Adipocyte (in vitro differentiated cells): ENCODE measurements at regions not wholly inside any gene's neighbourhood (a gene's known extent, or its start where the extent isn't known, plus 50 kb on each side); places are given as distances from the start of the nearest gene placed in this dataset.
A peak's percentile ranks its signal among the peaks of the same experiment; 100 is the strongest.

ENCODE experiments used
- DNase-seq: peaks from one replicate; pipeline ENCODE4 v3.0.0-alpha.2; 2015; ENCODE audit warnings: low read depth
- H3K27me3 ChIP-seq: replicated peaks from 2 replicates; pipeline ENCODE4 v1.7.0; 2013; ENCODE audit warnings: mild to moderate bottlenecking, low read length, moderate library complexity; ENCODE audit not compliant: control insufficient read depth, insufficient read depth
- H3K36me3 ChIP-seq: 2 replicates; pipeline ENCODE4 v1.7.0; 2013; ENCODE audit warnings: low read length, mild to moderate bottlenecking, moderate library complexity; ENCODE audit not compliant: control insufficient read depth, insufficient read depth, severe bottlenecking
- H3K4me1 ChIP-seq: 2 replicates; pipeline ENCODE4 v1.7.0; 2013; ENCODE audit warnings: mild to moderate bottlenecking, low read length, moderate library complexity; ENCODE audit not compliant: control insufficient read depth, insufficient read depth
- H3K4me3 ChIP-seq: 2 replicates; pipeline ENCODE4 v1.7.0; 2013; ENCODE audit warnings: mild to moderate bottlenecking, low read length, moderate library complexity
- H3K9ac ChIP-seq: 2 replicates; pipeline ENCODE4 v1.7.0; 2013; ENCODE audit warnings: mild to moderate bottlenecking, low read length, moderate library complexity
- H3K9me3 ChIP-seq: 2 replicates; pipeline ENCODE4 v1.7.0; 2013; ENCODE audit warnings: mild to moderate bottlenecking, low read length, moderate library complexity; ENCODE audit not compliant: control insufficient read depth

DNA sequence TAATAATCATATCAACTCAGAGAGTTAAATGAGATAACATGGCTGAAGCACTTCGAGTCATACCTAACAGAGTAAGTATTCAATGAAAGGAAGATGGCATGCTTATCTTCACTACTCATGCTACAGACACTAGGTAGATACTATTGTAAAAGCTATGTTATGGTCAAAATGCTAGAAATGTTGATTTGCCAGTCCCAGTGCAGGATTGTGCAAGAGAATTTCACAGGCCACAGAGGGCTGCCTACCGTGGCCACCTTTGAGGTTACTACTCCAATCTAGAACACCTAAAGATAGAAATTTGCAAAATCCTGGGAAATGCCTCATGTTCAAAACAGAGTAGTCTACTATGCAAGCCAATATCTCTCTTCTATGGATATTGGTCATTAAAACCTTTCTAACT lies 75.3 kb upstream of the PLEKHG7 start:
- H3K9me3 ChIP-seq = no peaks in the 10 kb centered on the region
- no peak overlapping the region for H3K4me3 ChIP-seq
- H3K9ac ChIP-seq = no peak overlapping the region
- no peak for DNase-seq
- peaks cover 12% of the 10 kb centered on the region for H3K4me1 ChIP-seq
- H3K27me3 ChIP-seq = no peaks in the 10 kb centered on the region
- H3K36me3 ChIP-seq = no peaks in the 10 kb centered on the region

DNA sequence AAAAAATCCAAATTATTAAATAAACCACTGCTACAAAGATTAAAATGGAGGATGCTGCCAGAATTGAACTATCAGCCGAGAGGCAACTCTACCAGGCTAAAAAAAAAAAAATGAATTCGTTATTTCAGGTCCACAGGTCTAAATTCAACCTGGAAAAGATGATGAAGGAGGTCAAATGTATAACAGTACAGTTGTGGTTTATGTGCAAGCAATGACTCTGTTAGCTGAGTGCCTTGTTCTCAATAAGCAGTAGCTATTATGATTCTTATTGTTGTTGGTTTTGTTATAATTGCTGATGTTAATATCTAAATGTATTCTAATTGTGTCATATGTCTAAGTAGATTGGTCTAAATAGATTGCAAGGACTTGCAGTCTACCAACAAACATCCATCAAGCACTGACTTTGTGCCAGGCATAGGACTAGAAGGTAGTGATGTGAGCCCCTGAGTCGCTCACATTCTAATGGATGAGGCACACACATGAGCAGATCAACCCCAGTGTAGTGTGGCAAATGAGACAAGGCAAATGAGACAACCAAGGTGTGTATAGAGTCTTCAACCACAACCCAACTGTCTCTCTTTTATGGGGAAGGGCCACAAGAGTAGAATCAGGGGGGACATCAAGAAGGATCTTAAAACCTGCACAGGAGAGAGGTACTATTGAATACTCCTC lies 77.0 kb upstream of the PLEKHG7 start:
- no peaks in the 10 kb centered on the region for H3K27me3 ChIP-seq
- no peak overlapping the region for H3K9ac ChIP-seq
- peaks cover 12% of the 10 kb centered on the region for H3K4me1 ChIP-seq
- no peak overlapping the region for H3K4me3 ChIP-seq
- H3K9me3 ChIP-seq = no peaks in the 10 kb centered on the region
- DNase-seq = no peak
- H3K36me3 ChIP-seq = no peaks in the 10 kb centered on the region

DNA sequence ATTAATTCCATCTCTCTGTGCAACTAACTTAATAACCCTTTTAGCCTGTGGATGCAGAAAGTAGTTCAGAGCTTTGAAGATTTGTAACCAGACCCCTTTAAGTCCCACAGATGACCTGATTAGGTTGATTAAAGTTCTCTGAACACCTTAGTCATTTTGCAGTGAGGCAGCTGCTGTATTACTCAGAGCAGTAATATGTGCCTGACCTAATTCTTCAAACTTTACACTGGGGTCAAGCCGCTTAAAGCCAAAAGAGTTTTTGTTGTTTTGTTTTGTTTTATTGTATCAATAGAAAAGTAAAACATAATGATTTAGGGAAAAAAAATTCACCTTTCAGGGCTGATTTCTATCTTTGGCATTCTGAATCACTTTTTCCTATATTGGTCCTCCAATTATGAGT lies 78.6 kb upstream of the PLEKHG7 start:
- Histone ChIP-seq H3K4me1 (peaks cover 10% of the 10 kb centered on the region), H3K4me3 (no peak overlapping the region), H3K27me3 (no peaks in the 10 kb centered on the region), H3K36me3 (no peaks in the 10 kb centered on the region), H3K9me3 (no peaks in the 10 kb centered on the region), H3K9ac (no peak overlapping the region)
- DNase-seq = peak; percentile 39

GRCh38 chr12:92623386-92623785 lies 79.4 kb upstream of the PLEKHG7 start:
- Histone ChIP-seq H3K4me1 (peaks cover 10% of the 10 kb centered on the region), H3K9ac (no peak overlapping the region), H3K27me3 (no peaks in the 10 kb centered on the region), H3K36me3 (no peaks in the 10 kb centered on the region), H3K4me3 (no peak overlapping the region), H3K9me3 (no peaks in the 10 kb centered on the region)
- no peak for DNase-seq

GRCh38 chr12:92621833-92622232 lies 81.0 kb upstream of the PLEKHG7 start:
- peak; percentile 20 for DNase-seq
- Histone ChIP-seq H3K4me3 (no peak overlapping the region), H3K36me3 (no peaks in the 10 kb centered on the region), H3K9me3 (no peaks in the 10 kb centered on the region), H3K4me1 (peaks cover 10% of the 10 kb centered on the region), H3K27me3 (no peaks in the 10 kb centered on the region), H3K9ac (no peak overlapping the region)

DNA sequence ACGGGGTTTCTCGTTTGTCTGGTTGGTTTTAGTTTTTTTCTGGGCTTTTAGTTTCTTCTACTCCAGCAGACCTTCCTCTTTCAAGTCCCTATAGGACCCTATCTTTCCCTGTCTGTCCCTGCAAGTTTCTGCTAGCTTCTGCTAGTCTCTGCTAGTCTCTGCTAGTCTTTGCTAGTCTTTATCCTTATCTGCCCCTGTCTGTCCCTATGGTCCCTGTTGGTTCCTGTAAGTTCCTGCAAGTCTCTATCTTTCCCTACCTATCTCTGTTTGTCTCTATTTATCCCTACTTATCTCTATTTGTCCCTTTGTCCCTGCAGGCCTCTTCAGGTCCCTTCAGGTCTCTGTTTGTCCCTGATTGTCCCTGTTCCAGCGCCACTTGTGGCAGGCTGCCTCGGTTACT lies 81.5 kb upstream of the PLEKHG7 start:
- H3K9ac ChIP-seq = no peak overlapping the region
- no peak for DNase-seq

DNA sequence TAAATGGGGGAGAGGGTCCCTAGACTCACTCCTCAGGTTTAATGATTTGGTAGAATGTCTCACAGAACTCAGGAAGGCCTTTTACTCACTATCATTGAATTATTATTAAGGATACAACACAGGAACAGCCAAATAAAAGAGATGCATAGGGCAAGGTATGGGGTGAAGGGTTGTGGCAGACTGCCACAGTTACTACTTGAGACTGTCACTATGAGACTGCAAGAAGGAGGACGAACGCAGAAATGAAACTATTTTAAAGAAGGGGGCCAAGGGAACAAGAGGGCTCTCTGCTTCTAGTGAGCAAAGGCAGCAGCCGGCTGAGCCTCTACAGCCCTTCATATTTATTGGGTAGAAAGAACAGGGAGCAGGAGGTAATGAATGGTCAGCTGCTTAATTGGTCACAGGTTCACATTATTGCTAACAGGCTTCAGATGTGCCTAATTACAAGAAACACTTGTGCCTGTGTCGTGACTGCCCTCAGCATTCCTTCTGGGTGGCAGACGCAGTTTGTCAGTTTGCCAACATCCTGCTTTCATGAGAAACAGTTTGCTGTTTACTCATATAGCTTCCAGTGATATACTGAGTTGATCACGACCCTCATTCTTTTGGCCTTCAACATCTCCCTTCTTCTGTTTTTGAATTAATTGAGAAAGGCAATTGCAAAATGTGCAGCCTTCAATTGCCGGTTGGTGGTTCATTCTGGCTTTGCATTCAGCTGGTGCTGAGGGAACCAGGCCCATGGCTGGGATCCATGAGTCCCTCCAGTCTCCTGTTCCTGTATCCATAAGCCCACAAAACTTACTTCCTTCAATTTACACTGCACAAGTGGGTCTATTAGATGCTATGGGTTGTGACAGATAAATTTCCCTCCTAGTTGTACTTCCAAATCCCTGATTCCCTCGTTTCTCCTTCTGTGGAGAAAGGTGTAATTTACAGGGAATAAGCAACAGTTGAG lies 82.8 kb upstream of the PLEKHG7 start:
- no peak overlapping the region for H3K4me3 ChIP-seq
- no peak overlapping the region for H3K9ac ChIP-seq
- peak; percentile 31 for DNase-seq
- H3K4me1 ChIP-seq = peaks cover 16% of the 10 kb centered on the region
- no peaks in the 10 kb centered on the region for H3K36me3 ChIP-seq
- no peaks in the 10 kb centered on the region for H3K27me3 ChIP-seq
- no peaks in the 10 kb centered on the region for H3K9me3 ChIP-seq

More for the DNA sequence above, 81.5 kb upstream of the PLEKHG7 start:
- Histone ChIP-seq H3K4me3 (no peak overlapping the region), H3K9me3 (no peaks in the 10 kb centered on the region), H3K27me3 (no peaks in the 10 kb centered on the region), H3K36me3 (no peaks in the 10 kb centered on the region), H3K4me1 (peaks cover 10% of the 10 kb centered on the region)

GRCh38 chr12:92619026-92619425 lies 83.8 kb upstream of the PLEKHG7 start:
- no peaks in the 10 kb centered on the region for H3K36me3 ChIP-seq
- DNase-seq = no peak
- H3K4me3 ChIP-seq = no peak overlapping the region
- no peaks in the 10 kb centered on the region for H3K27me3 ChIP-seq
- H3K4me1 ChIP-seq = peaks cover 16% of the 10 kb centered on the region
- no peak overlapping the region for H3K9ac ChIP-seq
- H3K9me3 ChIP-seq = no peaks in the 10 kb centered on the region

- no peaks in the 10 kb centered on the region for H3K27me3 ChIP-seq
- H3K36me3 ChIP-seq = no peaks in the 10 kb centered on the region
- H3K9ac ChIP-seq = no peak overlapping the region
- no peaks in the 10 kb centered on the region for H3K9me3 ChIP-seq
- H3K4me3 ChIP-seq = no peak overlapping the region
- H3K4me1 ChIP-seq = peaks cover 15% of the 10 kb centered on the region
- DNase-seq = no peak
These were observed 87.1 kb upstream of the PLEKHG7 start for GRCh38 chr12:92615703-92616102.

DNA sequence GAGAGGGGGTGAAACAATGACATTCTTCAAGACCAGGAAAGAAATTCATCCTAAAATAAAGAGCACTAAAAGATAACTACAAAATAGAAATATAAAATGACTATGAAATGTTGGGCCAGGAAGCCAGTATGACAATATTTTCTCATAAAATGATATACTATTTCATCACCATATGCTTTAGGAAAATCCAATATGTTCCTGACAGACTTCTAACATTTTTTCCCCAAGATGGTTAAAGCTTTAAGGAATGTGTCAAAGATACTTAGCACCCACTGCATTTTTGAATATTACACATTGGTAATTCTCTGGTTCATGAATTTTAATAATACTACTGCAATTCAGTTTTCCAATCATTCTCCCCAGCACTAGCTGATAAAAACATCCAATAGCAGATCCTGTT lies 87.7 kb upstream of the PLEKHG7 start:
- Histone ChIP-seq H3K27me3 (no peaks in the 10 kb centered on the region), H3K36me3 (no peaks in the 10 kb centered on the region), H3K4me3 (no peak overlapping the region), H3K4me1 (peaks cover 14% of the 10 kb centered on the region), H3K9me3 (no peaks in the 10 kb centered on the region), H3K9ac (peak overlapping the region; percentile 9)
- DNase-seq = no peak

GRCh38 chr12:92614502-92614901 lies 88.3 kb upstream of the PLEKHG7 start:
- H3K4me1 ChIP-seq = peaks cover 10% of the 10 kb centered on the region
- DNase-seq = no peak
- H3K9ac ChIP-seq = peak overlapping the region; percentile 9
- H3K4me3 ChIP-seq = no peak overlapping the region
- no peaks in the 10 kb centered on the region for H3K9me3 ChIP-seq
- no peaks in the 10 kb centered on the region for H3K27me3 ChIP-seq
- H3K36me3 ChIP-seq = no peaks in the 10 kb centered on the region
